ENCODE measurements at regions not wholly inside any gene's neighbourhood (a gene's known extent, or its start where the extent isn't known, plus 50 kb on each side); places are given as distances from the start of the nearest gene placed in this dataset.
"Not testable (repeated sequence)": the region's sequence is repeated elsewhere in the genome, so short reads cannot be mapped to it uniquely, and the experiment has no call there.

DNA sequence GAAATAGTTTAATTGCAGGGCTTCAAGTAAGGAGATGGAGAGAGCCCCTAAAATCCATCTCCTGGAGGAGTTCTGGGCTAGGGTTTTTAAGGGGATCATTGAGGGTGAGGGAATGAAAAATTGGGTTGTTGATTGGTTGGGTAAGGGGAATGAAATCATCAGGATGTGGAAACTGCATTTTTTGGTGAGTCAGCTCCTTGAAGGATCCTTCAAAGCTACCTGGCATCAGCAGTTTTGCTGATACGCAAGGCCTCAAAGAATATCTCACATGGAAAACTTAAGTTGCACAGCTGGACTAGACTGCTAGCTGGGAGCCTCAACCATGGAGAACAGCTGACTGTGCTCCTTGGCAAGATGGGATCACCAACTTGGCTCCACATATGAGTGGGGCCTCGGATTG, 136.7 kb downstream of the FGF10 start:
- ChIA-PET CTCF (no interaction called here), POLR2A (no interaction called here)

GRCh38 chr5:44246986-44247385, 142.2 kb downstream of the FGF10 start:
- ChIA-PET POLR2A (no interaction called here), CTCF (no interaction called here)

DNA sequence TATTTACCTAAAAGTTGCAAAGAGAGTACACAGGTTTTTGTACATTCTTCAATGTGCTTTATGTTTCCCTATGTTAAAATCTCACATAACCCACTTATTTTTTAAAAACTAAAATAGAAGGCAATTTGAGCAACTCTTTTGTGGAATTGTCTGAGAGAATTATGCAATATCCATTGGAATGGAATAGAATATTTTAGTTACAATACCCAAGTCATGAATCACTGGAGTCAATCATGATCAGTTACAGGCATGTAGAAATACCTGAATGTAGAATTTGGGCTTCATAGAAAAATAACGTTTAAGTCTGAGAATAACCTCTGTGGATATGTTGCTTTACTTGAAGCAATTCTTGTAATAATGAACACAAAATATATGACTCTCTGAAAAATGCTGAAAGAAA, 143.3 kb downstream of the FGF10 start:
- CTCF ChIA-PET, result no interaction called here
- POLR2A ChIA-PET, result no interaction called here

- CTCF ChIA-PET, result no interaction called here
- POLR2A ChIA-PET, result no interaction called here
Measured at GRCh38 chr5:44242791-44243190, 146.4 kb downstream of the FGF10 start.

DNA sequence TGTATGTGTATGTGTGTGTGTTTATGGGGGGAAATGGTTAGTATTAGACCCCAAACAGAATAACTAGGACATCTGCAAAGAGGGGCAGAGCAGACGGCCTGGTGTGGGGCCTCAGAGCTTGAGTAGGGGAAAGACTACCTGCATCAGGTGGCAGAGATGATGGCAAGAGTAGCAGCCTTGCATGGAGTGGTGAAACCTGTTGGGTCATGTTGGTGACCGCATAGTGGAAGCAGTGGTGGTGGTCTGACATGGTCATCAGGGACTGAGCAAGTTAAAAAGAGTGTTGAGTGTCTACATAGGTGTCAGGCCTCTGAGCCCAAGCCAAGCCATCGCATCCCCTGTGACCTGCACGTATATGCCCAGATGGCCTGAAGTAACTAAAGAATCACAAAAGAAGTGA, 153.2 kb downstream of the FGF10 start:
- ChIA-PET CTCF (no interaction called here), POLR2A (no interaction called here)

GRCh38 chr5:44233691-44234090, 155.5 kb downstream of the FGF10 start:
- POLR2A ChIA-PET, result no interaction called here
- CTCF ChIA-PET, result no interaction called here

- ChIA-PET CTCF (no interaction called here), POLR2A (no interaction called here)
Measured at GRCh38 chr5:44225231-44226160, 163.7 kb downstream of the FGF10 start.

DNA sequence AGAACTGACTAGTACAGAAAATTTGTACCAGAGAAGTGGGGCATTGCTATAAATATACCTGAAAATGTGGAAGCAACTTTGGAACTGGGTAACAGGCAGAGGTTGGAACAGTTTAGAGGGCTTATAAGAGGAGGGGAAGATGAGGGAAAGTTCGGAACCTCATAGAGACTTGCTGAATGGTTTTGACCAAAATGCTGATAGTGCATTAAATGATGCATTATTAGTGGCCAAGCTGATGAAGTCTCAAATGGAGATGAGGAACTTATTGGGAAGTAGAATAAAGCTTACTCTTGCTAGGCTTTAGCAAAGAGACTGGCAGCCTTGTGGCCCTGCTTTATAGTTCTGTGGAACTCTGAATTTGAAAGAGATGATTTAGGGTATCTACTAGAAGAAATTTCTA, 189.8 kb downstream of the FGF10 start:
- CTCF ChIA-PET, result no interaction called here
- POLR2A ChIA-PET, result no interaction called here

DNA sequence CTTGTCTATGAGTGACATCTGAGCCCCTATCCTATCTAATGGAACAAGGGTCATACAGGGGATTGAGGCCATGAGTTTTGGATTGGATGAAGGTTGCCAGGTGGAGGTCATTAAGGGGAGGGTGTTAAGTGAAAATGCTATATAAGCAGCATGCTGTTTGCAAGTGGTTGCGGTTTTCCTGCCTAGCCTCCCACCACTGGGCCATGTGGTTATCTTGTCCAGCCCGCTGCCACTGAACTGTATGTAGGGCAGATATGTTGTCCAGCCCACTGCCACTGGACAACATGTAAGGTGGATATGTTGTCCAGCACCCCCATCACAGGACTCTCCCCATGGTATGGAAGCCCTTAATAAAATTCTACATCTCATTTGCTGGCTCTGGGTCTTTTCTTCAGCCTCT, 200.0 kb downstream of the FGF10 start:
- POLR2A ChIA-PET, result no interaction called here
- CTCF ChIA-PET, result no interaction called here

GRCh38 chr5:44187973-44188372, 201.2 kb downstream of the FGF10 start:
- CTCF ChIA-PET, result no interaction called here

GRCh38 chr5:44183753-44184152, 205.5 kb downstream of the FGF10 start:
- ChIA-PET CTCF (no interaction called here), POLR2A (no interaction called here)

More at GRCh38 chr5:44187973-44188372, 201.2 kb downstream of the FGF10 start:
- POLR2A ChIA-PET, result no interaction called here

DNA sequence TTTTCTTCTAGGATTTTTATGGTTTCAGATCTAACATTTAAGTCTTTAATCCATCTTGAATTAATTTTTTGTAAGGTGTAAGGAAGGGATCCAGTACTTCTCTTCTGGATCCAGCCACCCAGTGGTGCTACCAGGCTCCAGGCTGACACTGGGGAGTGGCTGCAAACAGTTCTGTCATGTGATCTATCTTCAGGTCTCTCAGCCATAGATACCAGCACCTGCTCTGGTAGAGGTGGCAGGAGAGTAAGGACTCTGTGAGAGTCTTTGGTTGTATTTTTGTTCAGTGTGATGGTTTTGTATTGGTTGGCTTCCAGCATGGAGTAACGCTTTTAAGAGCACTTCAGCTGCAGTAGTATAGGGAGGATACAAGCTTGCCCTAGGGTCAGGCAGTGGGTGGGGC, 205.9 kb downstream of the FGF10 start:
- ChIA-PET CTCF (no interaction called here), POLR2A (no interaction called here)

DNA sequence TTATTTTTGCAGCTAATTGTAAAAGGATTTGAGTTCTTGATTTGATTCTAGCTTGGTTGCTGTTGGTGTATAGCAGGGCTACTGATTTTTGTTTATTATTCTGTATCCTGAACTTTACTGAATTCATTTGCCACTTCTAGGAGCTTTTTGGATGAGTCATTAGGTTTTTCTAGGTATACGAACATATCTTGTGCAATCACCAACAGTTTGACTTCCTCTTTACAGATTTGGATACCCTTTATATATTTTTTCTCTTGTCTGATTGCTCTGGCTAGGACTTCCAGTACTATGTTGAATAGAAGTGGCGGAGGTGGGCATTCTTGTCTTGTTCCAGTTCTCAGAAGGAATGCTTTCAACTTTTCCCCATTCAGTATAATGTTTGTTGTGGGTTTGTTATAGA, 210.8 kb downstream of the FGF10 start:
- CTCF ChIA-PET, result no interaction called here
- POLR2A ChIA-PET, result no interaction called here

GRCh38 chr5:44167540-44167939, 221.7 kb downstream of the FGF10 start:
- POLR2A ChIA-PET, result no interaction called here
- CTCF ChIA-PET, result no interaction called here

- CTCF ChIA-PET, result no interaction called here
- POLR2A ChIA-PET, result no interaction called here
Measured at GRCh38 chr5:44160369-44160768, 228.9 kb downstream of the FGF10 start.

GRCh38 chr5:44150075-44150723, 239.0 kb downstream of the FGF10 start:
- ChIA-PET CTCF (no interaction called here), POLR2A (no interaction called here)

- POLR2A ChIA-PET, CTCF ChIA-PET: not testable (repeated sequence)
Measured at GRCh38 chr5:44117947-44118346, 271.3 kb downstream of the FGF10 start.

DNA sequence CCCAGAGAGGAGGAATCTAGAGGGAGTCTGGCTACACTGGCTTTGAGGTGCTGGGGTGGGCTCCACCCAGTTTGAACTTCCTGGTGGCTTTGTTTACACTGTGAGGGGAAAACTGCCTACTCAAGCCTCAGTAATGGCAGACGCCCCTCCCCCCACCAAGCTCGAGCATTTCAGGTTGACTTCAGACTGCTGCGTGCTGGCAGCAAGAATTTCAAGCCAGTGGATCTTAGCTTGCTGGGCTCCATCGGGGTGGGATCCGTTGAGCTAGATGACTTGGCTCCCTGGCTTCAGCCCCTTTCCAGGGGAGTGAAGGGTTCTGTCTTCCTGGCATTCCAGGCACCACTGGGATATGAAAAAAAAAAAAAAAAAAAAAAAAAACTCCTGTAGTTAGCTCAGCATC, 281.0 kb downstream of the FGF10 start:
- POLR2A ChIA-PET, CTCF ChIA-PET: not testable (repeated sequence)

- CTCF ChIA-PET, result no interaction called here
Measured at GRCh38 chr5:44099643-44100042, 289.6 kb downstream of the FGF10 start.

DNA sequence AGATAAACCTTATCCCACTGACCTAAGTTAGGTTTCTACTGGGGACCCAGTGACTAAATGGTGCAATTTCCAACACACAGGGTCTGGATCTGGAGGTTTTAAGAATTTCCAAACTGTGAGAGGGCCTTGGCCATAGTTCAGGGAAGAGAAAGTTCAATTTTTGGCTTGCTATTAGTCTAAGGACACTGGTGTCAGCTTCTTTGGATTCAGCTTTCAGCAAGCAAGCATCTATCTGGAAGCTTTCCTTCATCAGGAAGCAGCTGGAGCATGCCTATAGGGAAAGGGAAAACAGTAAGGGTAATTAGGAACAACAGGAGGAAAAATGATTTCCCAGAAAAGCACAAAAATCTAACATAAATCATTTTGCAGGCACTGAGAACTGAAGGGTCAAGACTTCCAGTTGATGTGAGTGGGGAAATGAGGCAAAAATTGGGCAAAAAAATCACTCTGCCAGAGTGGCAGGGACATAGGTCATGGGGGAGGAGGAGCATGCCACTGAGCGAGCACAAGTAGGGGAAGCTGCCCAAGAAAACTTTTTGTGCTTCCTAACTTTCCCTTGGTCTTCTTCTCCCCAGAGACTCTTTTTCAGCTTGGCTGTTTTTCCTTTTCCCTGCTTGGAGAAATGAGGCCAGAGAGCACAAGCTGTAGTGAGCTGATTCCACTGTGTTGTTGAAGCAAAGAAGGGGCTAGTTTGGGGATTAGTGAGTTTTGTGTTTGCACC, 299.6 kb downstream of the FGF10 start:
- ChIA-PET POLR2A (no interaction called here), CTCF (no interaction called here)

More at GRCh38 chr5:44099643-44100042, 289.6 kb downstream of the FGF10 start:
- POLR2A ChIA-PET, result no interaction called here

DNA sequence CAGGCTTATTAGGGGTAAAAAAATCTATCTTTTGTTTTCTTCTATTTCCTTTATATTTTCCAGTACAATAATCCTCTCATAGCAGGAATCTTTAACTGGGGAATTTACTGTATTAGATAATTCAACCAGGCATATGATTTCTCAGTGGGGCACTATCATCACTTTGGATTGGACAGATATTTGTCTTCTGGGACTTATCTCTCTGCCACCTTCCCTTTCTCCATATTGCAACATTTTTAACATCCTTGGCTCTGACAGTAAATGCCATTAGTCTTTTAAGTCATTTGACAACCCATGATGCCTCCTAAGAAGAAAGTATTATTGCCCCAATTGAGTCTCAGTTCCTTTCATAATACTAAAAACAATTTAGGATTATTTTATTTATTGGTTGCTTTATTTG, 304.1 kb downstream of the FGF10 start:
- CTCF ChIA-PET, result interaction anchor here (0.7 kb wide), 1 partner anchor 89 kb away, joined by 3 read pairs; no protein-coding TSS in a partner anchor
- POLR2A ChIA-PET, result no interaction called here

Measured in activated CD8-positive, alpha-beta memory T cell treated with anti-CD3 and anti-CD28 coated beads for 36 hours (primary cell).